ENCODE measurements at regions not wholly inside any gene's neighbourhood (a gene's known extent, or its start where the extent isn't known, plus 50 kb on each side); places are given as distances from the start of the nearest gene placed in this dataset.

DNA sequence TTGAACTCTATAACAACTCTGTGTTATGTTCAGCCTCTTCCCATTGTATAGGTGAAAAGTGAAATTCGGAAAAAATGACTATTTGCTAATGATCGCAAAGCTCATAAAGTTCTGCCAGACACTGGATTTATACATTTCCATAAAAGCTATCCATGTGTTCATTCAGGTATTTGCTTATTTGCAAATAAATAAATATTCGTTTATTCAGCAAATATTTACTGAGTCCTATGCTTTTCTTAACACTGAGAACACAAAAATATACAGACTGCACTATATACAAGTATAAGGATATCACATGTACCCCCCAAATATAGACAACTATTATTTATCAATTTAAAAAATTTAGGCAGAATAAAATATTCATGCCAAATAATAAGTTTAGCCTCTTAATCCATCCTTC is 63.2 kb upstream of the ATP8B1 start:
- TF ChIP-seq, protein P1, sequence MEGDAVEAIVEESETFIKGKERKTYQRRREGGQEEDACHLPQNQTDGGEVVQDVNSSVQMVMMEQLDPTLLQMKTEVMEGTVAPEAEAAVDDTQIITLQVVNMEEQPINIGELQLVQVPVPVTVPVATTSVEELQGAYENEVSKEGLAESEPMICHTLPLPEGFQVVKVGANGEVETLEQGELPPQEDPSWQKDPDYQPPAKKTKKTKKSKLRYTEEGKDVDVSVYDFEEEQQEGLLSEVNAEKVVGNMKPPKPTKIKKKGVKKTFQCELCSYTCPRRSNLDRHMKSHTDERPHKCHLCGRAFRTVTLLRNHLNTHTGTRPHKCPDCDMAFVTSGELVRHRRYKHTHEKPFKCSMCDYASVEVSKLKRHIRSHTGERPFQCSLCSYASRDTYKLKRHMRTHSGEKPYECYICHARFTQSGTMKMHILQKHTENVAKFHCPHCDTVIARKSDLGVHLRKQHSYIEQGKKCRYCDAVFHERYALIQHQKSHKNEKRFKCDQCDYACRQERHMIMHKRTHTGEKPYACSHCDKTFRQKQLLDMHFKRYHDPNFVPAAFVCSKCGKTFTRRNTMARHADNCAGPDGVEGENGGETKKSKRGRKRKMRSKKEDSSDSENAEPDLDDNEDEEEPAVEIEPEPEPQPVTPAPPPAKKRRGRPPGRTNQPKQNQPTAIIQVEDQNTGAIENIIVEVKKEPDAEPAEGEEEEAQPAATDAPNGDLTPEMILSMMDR (IDR thresholded peaks at IDR 0.05): no peak
- no peak for TF ChIP-seq SIN3A (IDR thresholded peaks at IDR 0.05; ENCODE audit: borderline replicate concordance, insufficient read depth, low read depth, low read length)
- TF ChIP-seq, protein P2, sequence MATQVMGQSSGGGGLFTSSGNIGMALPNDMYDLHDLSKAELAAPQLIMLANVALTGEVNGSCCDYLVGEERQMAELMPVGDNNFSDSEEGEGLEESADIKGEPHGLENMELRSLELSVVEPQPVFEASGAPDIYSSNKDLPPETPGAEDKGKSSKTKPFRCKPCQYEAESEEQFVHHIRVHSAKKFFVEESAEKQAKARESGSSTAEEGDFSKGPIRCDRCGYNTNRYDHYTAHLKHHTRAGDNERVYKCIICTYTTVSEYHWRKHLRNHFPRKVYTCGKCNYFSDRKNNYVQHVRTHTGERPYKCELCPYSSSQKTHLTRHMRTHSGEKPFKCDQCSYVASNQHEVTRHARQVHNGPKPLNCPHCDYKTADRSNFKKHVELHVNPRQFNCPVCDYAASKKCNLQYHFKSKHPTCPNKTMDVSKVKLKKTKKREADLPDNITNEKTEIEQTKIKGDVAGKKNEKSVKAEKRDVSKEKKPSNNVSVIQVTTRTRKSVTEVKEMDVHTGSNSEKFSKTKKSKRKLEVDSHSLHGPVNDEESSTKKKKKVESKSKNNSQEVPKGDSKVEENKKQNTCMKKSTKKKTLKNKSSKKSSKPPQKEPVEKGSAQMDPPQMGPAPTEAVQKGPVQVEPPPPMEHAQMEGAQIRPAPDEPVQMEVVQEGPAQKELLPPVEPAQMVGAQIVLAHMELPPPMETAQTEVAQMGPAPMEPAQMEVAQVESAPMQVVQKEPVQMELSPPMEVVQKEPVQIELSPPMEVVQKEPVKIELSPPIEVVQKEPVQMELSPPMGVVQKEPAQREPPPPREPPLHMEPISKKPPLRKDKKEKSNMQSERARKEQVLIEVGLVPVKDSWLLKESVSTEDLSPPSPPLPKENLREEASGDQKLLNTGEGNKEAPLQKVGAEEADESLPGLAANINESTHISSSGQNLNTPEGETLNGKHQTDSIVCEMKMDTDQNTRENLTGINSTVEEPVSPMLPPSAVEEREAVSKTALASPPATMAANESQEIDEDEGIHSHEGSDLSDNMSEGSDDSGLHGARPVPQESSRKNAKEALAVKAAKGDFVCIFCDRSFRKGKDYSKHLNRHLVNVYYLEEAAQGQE (IDR thresholded peaks at IDR 0.05; ENCODE audit: insufficient read depth in 1 of 2, low read depth in 2 of 2, low read length in 1 of 2): no peak

All from Panc1 (cell line).